SK-N-SH (cell line): ENCODE measurements at regions not wholly inside any gene's neighbourhood (a gene's known extent, or its start where the extent isn't known, plus 50 kb on each side); places are given as distances from the start of the nearest gene placed in this dataset.

ENCODE experiments used
- CTCF ChIA-PET: fragments of 300-600, 350-600 bp; formaldehyde crosslinking; extraction: SDS; loops from one replicate; lab custom pipeline; 2021; lab: Yijun Ruan, JAX
- POLR2A ChIA-PET: fragments of 350-600 bp; sonication (Branson Sonifier 250); formaldehyde crosslinking; extraction: SDS; loops from one replicate; lab custom pipeline; 2020; ENCODE audit warnings: antibody characterized with exemption, inconsistent platforms; lab: Yijun Ruan, JAX
- DNase-seq: peaks from one replicate; pipeline ENCODE4 v3.0.0; 2012
- H2AFZ ChIP-seq: fragments of 200-600 bp; sonication (generic); 2 replicates; pipeline ENCODE4 v1.8.1; 2016; ENCODE audit warnings: antibody characterized with exemption, mild to moderate bottlenecking, low read depth
- H3F3A ChIP-seq: fragments of 200-600 bp; sonication (generic); replicated peaks from 2 replicates; pipeline ENCODE3; 2016; ENCODE audit warnings: antibody characterized with exemption, mild to moderate bottlenecking; ENCODE audit not compliant: insufficient read depth
- H3K27ac ChIP-seq, 2 experiments: fragments of 200-500 bp in 1 of 2; fragments of 200-600 bp in 1 of 2; sonication (Bioruptor generic) in 1 of 2; sonication (generic), shearing (Covaris generic) in 1 of 2; 2 replicates each; pipeline versions ENCODE4 v1.5.1 to v1.6.1; 2014 to 2016; ENCODE audit warnings: low read depth in 2 of 2, inconsistent platforms in 1 of 2, low read length in 1 of 2, mild to moderate bottlenecking in 1 of 2, mixed read lengths in 1 of 2
- H3K27me3 ChIP-seq: fragments of 200-600 bp; sonication (generic), shearing (Covaris generic); 2 replicates; pipeline ENCODE4 v1.6.1; 2016; ENCODE audit warnings: mixed run types; ENCODE audit not compliant: insufficient read depth
- H3K36me3 ChIP-seq, 2 experiments: fragments of 200-500 bp in 1 of 2; fragments of 200-600 bp in 1 of 2; sonication (Bioruptor generic) in 1 of 2; sonication (generic) in 1 of 2; replicated peaks in 1 of 2; 2 replicates each; pipeline versions ENCODE3 to v1.5.1; 2014 to 2016; ENCODE audit warnings: low read length in 1 of 2, mild to moderate bottlenecking in 1 of 2; ENCODE audit not compliant: insufficient read depth in 2 of 2, control insufficient read depth in 1 of 2
- H3K4me1 ChIP-seq, 2 experiments: fragments of 200-500 bp in 1 of 2; fragments of 200-600 bp in 1 of 2; sonication (Bioruptor generic) in 1 of 2; sonication (generic), shearing (Covaris generic) in 1 of 2; 2 replicates each; pipeline versions ENCODE4 v1.5.1 to v1.6.1; 2014 to 2016; ENCODE audit warnings: low read depth in 1 of 2, low read length in 1 of 2, mixed run types in 1 of 2; ENCODE audit not compliant: insufficient read depth in 2 of 2, control insufficient read depth in 1 of 2
- H3K4me2 ChIP-seq: fragments of 200-600 bp; sonication (generic), shearing (Covaris generic); 2 replicates; pipeline ENCODE4 v1.6.1; 2017; ENCODE audit warnings: mixed run types
- H3K4me3 ChIP-seq, 2 experiments: fragments of 200-500 bp in 1 of 2; fragments of 200-600 bp in 1 of 2; sonication (Bioruptor generic) in 1 of 2; sonication (generic), shearing (Covaris generic) in 1 of 2; 2 replicates each; pipeline versions ENCODE4 v1.5.1 to v1.8.1; 2014 to 2016; ENCODE audit warnings: low read depth in 2 of 2, inconsistent platforms in 1 of 2, low read length in 1 of 2, mild to moderate bottlenecking in 1 of 2, mixed read lengths in 1 of 2, moderate library complexity in 1 of 2
- H3K79me2 ChIP-seq: fragments of 200-600 bp; sonication (generic); 2 replicates; pipeline ENCODE4 v1.8.1; 2017; ENCODE audit warnings: mild to moderate bottlenecking; ENCODE audit not compliant: insufficient read depth
- H3K9ac ChIP-seq: fragments of 200-600 bp; sonication (generic); 2 replicates; pipeline ENCODE4 v1.6.1; 2017; ENCODE audit warnings: mixed run types
- H3K9me2 ChIP-seq: fragments of 200-600 bp; sonication (generic); 2 replicates; pipeline ENCODE4 v1.6.1; 2017; ENCODE audit warnings: mixed run types
- H3K9me3 ChIP-seq: fragments of 200-600 bp; sonication (generic); 2 replicates; pipeline ENCODE4 v1.6.1; 2017; ENCODE audit warnings: mixed run types, mild to moderate bottlenecking, moderate library complexity
- H4K20me1 ChIP-seq: fragments of 200-600 bp; sonication (generic); 2 replicates; pipeline ENCODE4 v1.6.1; 2017; ENCODE audit warnings: mild to moderate bottlenecking, mixed run types; ENCODE audit not compliant: insufficient read depth
- CHD2 ChIP-seq: fragments of 150-350 bp; IDR thresholded peaks from 2 replicates; pipeline ENCODE4 v1.6.1; 2018; ENCODE audit warnings: low read length; ENCODE audit not compliant: partially characterized antibody
- CTCF ChIP-seq: fragments of 200-600 bp; sonication (generic); IDR thresholded peaks from 2 replicates; pipeline ENCODE4 v1.6.1; 2017; ENCODE audit warnings: antibody characterized with exemption, mild to moderate bottlenecking, moderate library complexity
- EP300 ChIP-seq, 2 experiments: IDR thresholded peaks; 2 replicates each; pipeline versions ENCODE4 v1.4.0 to v1.6.1; 2012; ENCODE audit warnings: borderline replicate concordance in 1 of 2, low read depth in 1 of 2, low read length in 1 of 2
- FOXJ3 ChIP-seq: sonication (generic); formaldehyde crosslinking; IDR thresholded peaks from 2 replicates; pipeline ENCODE4 v1.5.1; 2020; ENCODE audit warnings: mild to moderate bottlenecking, missing genetic modification reagents
- GATA2 ChIP-seq: sonication (generic); formaldehyde crosslinking; IDR thresholded peaks from 2 replicates; pipeline ENCODE4 v1.5.0; 2020; ENCODE audit warnings: mild to moderate bottlenecking, missing genetic modification reagents
- IRF3 ChIP-seq: fragments of 150-350 bp; IDR thresholded peaks from 2 replicates; pipeline ENCODE4 v1.6.1; 2016; ENCODE audit warnings: mild to moderate bottlenecking, low read depth, low read length
- MXI1 ChIP-seq: IDR thresholded peaks from 2 replicates; pipeline ENCODE4 v1.6.1; 2012; ENCODE audit warnings: mild to moderate bottlenecking, low read depth, low read length, improper control_type of control experiment
- NFIC ChIP-seq: IDR thresholded peaks from 2 replicates; pipeline ENCODE4 v1.4.0; 2012; ENCODE audit warnings: borderline replicate concordance
- PBX3 ChIP-seq: IDR thresholded peaks from 2 replicates; pipeline ENCODE4; 2012
- RAD21 ChIP-seq: IDR thresholded peaks from 2 replicates; pipeline ENCODE4 v1.6.1; 2012; ENCODE audit warnings: mild to moderate bottlenecking, low read length
- RFX5 ChIP-seq: IDR thresholded peaks from 2 replicates; pipeline ENCODE4 v1.6.1; 2012; ENCODE audit warnings: mild to moderate bottlenecking, improper control_type of control experiment, low read length
- RXRA ChIP-seq: IDR thresholded peaks from 2 replicates; pipeline ENCODE4 v1.4.0; 2012; ENCODE audit warnings: low read depth, mild to moderate bottlenecking, borderline replicate concordance
- TAF1 ChIP-seq: IDR thresholded peaks from 2 replicates; pipeline ENCODE4 v1.6.1; 2012; ENCODE audit warnings: low read depth, mild to moderate bottlenecking, low read length, moderate library complexity, borderline replicate concordance
- USF1 ChIP-seq: IDR thresholded peaks from 2 replicates; pipeline ENCODE4 v1.4.0; 2012; ENCODE audit warnings: low read depth, borderline replicate concordance
- YY1 ChIP-seq: IDR thresholded peaks from 2 replicates; pipeline ENCODE4 v1.4.0; 2012; ENCODE audit warnings: low read depth, mild to moderate bottlenecking
- ZBTB33 ChIP-seq: IDR thresholded peaks from 2 replicates; pipeline ENCODE4 v1.4.0; 2012; ENCODE audit warnings: low read depth, borderline replicate concordance
- WGBS: methylation state at CpG from one replicate; pipeline ENCODE4 v1.1.6; 2017; ENCODE audit warnings: low lambda C conversion rate; 5-methylcytosine and 5-hydroxymethylcytosine counted together

GRCh38 chr10:44702531-44702930, 208.6 kb upstream of the TMEM72 start:
- peaks cover 12% of the 10 kb centered on the region; the same call in 1 of the 2 replicates for H3K27me3 ChIP-seq
- TF ChIP-seq USF1 = no peak
- TF ChIP-seq, all 33 proteins: peak for 0
- H3K4me1 ChIP-seq = 0 out of 4 replicates have a peak, but pooled peaks cover 0 to 8% of the 10 kb centered on the region in 2 experiments
- ChIA-PET CTCF (no interaction called here), POLR2A (no interaction called here)
- no peak overlapping the region for H3K9ac ChIP-seq
- no peaks in the 10 kb centered on the region for H3K9me3 ChIP-seq
- DNase-seq = no peak
- no peaks in the 10 kb centered on the region for H3K79me2 ChIP-seq
- H3K4me2 ChIP-seq = no peak overlapping the region
- H4K20me1 ChIP-seq = no peaks in the 10 kb centered on the region
- peaks cover 0 to 4% of the 10 kb centered on the region in 2 experiments for H3K36me3 ChIP-seq
- no peak overlapping the region for H2AFZ ChIP-seq
- no peak overlapping the region for H3K4me3 ChIP-seq
- H3K27ac ChIP-seq = no peak overlapping the region
- no peaks in the 10 kb centered on the region for H3K9me2 ChIP-seq
- 3% methylated on average over 1 of the region's 1 CpG for WGBS
- H3F3A ChIP-seq = peaks cover 12% of the 10 kb centered on the region

GRCh38 chr10:44703241-44704155, 207.6 kb upstream of the TMEM72 start:
- H3K9ac ChIP-seq = no peak overlapping the region
- no peak overlapping the region for H3K27ac ChIP-seq
- H3K36me3 ChIP-seq = peaks cover 0 to 4% of the 10 kb centered on the region in 2 experiments
- 2% methylated on average over 6 of the region's 6 CpGs for WGBS
- no peaks in the 10 kb centered on the region for H3K9me3 ChIP-seq
- H3K4me1 ChIP-seq = 0 out of 4 replicates have a peak, but pooled peaks cover 0 to 13% of the 10 kb centered on the region in 2 experiments
- H3K9me2 ChIP-seq = no peaks in the 10 kb centered on the region
- ChIA-PET POLR2A (interaction anchor here (0.7 kb wide), 1 partner anchor 26 kb away, joined by 3 read pairs; no protein-coding TSS in a partner anchor), CTCF (no interaction called here)
- no peaks in the 10 kb centered on the region for H4K20me1 ChIP-seq
- H3K4me2 ChIP-seq = no peak overlapping the region
- no peak overlapping the region for H2AFZ ChIP-seq
- no peaks in the 10 kb centered on the region for H3K79me2 ChIP-seq
- H3K27me3 ChIP-seq = 0 out of 2 replicates have a peak, but pooled peaks cover 12% of the 10 kb centered on the region
- no peak overlapping the region for H3K4me3 ChIP-seq
- DNase-seq = no peak
- TF ChIP-seq MXI1 (no peak), CHD2 (no peak), GATA2 (CRISPR knock-in tag) (no peak), RXRA (no peak), IRF3 (no peak), NFIC (no peak), FOXJ3 (CRISPR knock-in tag) (no peak), ZBTB33 (no peak), YY1 (no peak), CTCF (no peak), EP300 (IDR thresholded peaks at IDR 0.05; ENCODE audit: borderline replicate concordance in 1 of 2, low read depth in 1 of 2, low read length in 1 of 2) (no peak), TAF1 (no peak), PBX3 (no peak), RFX5 (no peak), RAD21 (no peak)
- peaks cover 12% of the 10 kb centered on the region for H3F3A ChIP-seq
